Pancreas (tissue), 10 donors: ENCODE measurements at regions not wholly inside any gene's neighbourhood (a gene's known extent, or its start where the extent isn't known, plus 50 kb on each side); places are given as distances from the start of the nearest gene placed in this dataset.

ENCODE experiments used
- ATAC-seq, 4 donors: fragments of 200-7000 bp; cut with Tn5 transposase; one replicate each; pipeline versions ENCODE4 v1.8.0 to v1.9.1; 2020; ENCODE audit warnings: mild to moderate bottlenecking in 4 of 4, moderate library complexity in 4 of 4
- DNase-seq, 6 donors: peaks; one replicate each; pipeline ENCODE4 v3.0.0-alpha.2; 2020
- FAIRE-seq: peaks from 2 replicates; lab custom pipeline; 2012; peaks lifted over from hg19 to GRCh38; lab: Jason Lieb, UNC
- H3K27ac ChIP-seq, 4 donors: fragments of 200-600 bp; sonication (generic); 1 replicate in 3 of 4; 2 replicates in 1 of 4; pipeline versions ENCODE4 v1.5.0 to v1.8.0; 2020
- H3K27me3 ChIP-seq, 4 donors: fragments of 200-600 bp; one replicate each; pipeline ENCODE4 v1.8.0; 2021
- H3K36me3 ChIP-seq, 3 donors: fragments of 200-600 bp; sonication (generic) in 1 of 3; one replicate each; pipeline versions ENCODE4 v1.5.0 to v1.8.0; 2020 to 2021
- H3K4me1 ChIP-seq, 3 donors: fragments of 200-600 bp; one replicate each; pipeline ENCODE4 v1.8.0; 2021
- H3K4me3 ChIP-seq, 4 donors: fragments of 200-600 bp; sonication (generic) in 2 of 4; one replicate each; pipeline versions ENCODE4 v1.5.0 to v1.8.0; 2020 to 2021
- H3K9me3 ChIP-seq, 4 donors: fragments of 200-600 bp; one replicate each; pipeline ENCODE4 v1.8.0; 2021
- WGBS, 2 donors: extraction: QIAGEN DNeasy Blood & Tissue Kit; methylation state at CpG; one replicate each; pipeline ENCODE4 v1.1.7; 2013; 5-methylcytosine and 5-hydroxymethylcytosine counted together
- intact Hi-C, 3 donors: fragments of 100-400 bp; cut with DNase I; formaldehyde crosslinking; loops; one replicate each; pipeline versions ENCODE4 v1.11.1 to v1.14.2; 2022
- TF ChIP-seq, protein P1 (sequence below), 4 donors: fragments of 200-600 bp; sonication (generic) in 3 of 4; IDR thresholded peaks; one replicate each; pipeline versions ENCODE4 v1.5.0 to v1.8.0; 2021; ENCODE audit warnings: antibody characterized with exemption in 4 of 4
- donor health status: healthy with polysubstance abuse.
- donor health status: DM: no; HTN: no; CAD: no; lungs with moderate emphysema.
- donor health status: DM: no; HTN: no; CAD: no.
- donor health status: control.
- donor health status: control.
- donor health status: Bipolar disorder and iron deficiency.
- donor health status: DM: yes; HTN: yes; CAD: no.
- donor health status: DM: no; HTN: no; CAD: no.
- donor health status: DM: no; HTN: no; CAD: no.
- donor health status: DM: yes; HTN: yes; CAD: no.

DNA sequence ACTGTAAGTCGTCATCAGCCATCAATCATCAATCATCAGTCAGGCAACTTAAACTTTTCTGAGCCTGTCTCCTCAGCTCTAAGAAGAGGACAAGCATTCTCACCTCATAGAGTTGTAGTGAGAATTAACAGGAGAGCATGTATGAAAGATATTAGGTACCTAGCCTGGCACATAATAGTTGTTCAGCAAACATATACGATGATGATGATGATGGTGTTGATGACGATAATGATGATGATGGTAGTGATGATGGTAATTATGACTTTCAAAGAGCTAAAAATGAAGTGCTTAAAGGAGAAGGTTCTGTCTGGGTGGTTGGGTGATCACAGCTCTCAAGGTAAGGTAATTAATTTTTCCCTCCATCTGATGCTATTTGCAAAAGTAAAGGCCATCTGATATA is 55.1 kb upstream of the ADRB1 start:
- TF ChIP-seq, protein P1, sequence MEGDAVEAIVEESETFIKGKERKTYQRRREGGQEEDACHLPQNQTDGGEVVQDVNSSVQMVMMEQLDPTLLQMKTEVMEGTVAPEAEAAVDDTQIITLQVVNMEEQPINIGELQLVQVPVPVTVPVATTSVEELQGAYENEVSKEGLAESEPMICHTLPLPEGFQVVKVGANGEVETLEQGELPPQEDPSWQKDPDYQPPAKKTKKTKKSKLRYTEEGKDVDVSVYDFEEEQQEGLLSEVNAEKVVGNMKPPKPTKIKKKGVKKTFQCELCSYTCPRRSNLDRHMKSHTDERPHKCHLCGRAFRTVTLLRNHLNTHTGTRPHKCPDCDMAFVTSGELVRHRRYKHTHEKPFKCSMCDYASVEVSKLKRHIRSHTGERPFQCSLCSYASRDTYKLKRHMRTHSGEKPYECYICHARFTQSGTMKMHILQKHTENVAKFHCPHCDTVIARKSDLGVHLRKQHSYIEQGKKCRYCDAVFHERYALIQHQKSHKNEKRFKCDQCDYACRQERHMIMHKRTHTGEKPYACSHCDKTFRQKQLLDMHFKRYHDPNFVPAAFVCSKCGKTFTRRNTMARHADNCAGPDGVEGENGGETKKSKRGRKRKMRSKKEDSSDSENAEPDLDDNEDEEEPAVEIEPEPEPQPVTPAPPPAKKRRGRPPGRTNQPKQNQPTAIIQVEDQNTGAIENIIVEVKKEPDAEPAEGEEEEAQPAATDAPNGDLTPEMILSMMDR (IDR thresholded peaks at IDR 0.05), result no peak
- no peak for ATAC-seq
- Histone ChIP-seq H3K4me3 (no peak overlapping the region), H3K36me3 (no peaks in the 10 kb centered on the region), H3K9me3 (no peaks in the 10 kb centered on the region), H3K27ac (no peak overlapping the region), H3K4me1 (peaks cover 0 to 4% (median 0%) of the 10 kb centered on the region in 3 donors), H3K27me3 (no peaks in the 10 kb centered on the region)
- WGBS, 2 donors, result 89 to 94% methylated on average over 3 of the region's 3 CpGs
- intact Hi-C loops, result no loop called here
- DNase-seq, result no peak
- FAIRE-seq, result no peak

GRCh38 chr10:113991091-113991860 is 52.4 kb upstream of the ADRB1 start:
- H3K27me3 ChIP-seq, result no peaks in the 10 kb centered on the region

GRCh38 chr10:113992471-113993011 is 51.1 kb upstream of the ADRB1 start:
- FAIRE-seq (no peak), ATAC-seq (peak in 2 of 4 donors; percentile 24 to 33)

More at GRCh38 chr10:113991091-113991860, 52.4 kb upstream of the ADRB1 start:
- H3K9me3 ChIP-seq, result no peaks in the 10 kb centered on the region
- FAIRE-seq, result no peak
- no peak overlapping the region for H3K4me3 ChIP-seq
- DNase-seq, result no peak
- no peaks in the 10 kb centered on the region for H3K4me1 ChIP-seq
- H3K36me3 ChIP-seq, result no peaks in the 10 kb centered on the region
- 93 to 97% methylated on average over 11 of the region's 11 CpGs for WGBS, 2 donors
- ATAC-seq, result no peak
- intact Hi-C loops, result no loop called here
- TF ChIP-seq, protein P1 (IDR thresholded peaks at IDR 0.05), result no peak
- H3K27ac ChIP-seq, result no peak overlapping the region

GRCh38 chr10:113993489-113993991 is 50.1 kb upstream of the ADRB1 start:
- Histone ChIP-seq H3K9me3 (no peaks in the 10 kb centered on the region), H3K4me3 (no peak overlapping the region), H3K4me1 (peaks cover 0 to 11% (median 0%) of the 10 kb centered on the region in 3 donors), H3K27ac (no peak overlapping the region), H3K36me3 (no peaks in the 10 kb centered on the region), H3K27me3 (no peaks in the 10 kb centered on the region)
- 81 to 82% methylated on average over 3 of the region's 3 CpGs for WGBS, 2 donors
- no peak for DNase-seq
- ATAC-seq, result peak in 3 of 4 donors; percentile 42 to 50 (median 46)
- intact Hi-C loops, result no loop called here
- FAIRE-seq, result no peak
- TF ChIP-seq, protein P1 (IDR thresholded peaks at IDR 0.05), result no peak

More at GRCh38 chr10:113992471-113993011, 51.1 kb upstream of the ADRB1 start:
- TF ChIP-seq, protein P1 (IDR thresholded peaks at IDR 0.05), result no peak
- H3K27ac ChIP-seq, result no peak overlapping the region
- H3K36me3 ChIP-seq, result no peaks in the 10 kb centered on the region
- peaks cover 0 to 7% (median 0%) of the 10 kb centered on the region in 3 donors for H3K4me1 ChIP-seq
- intact Hi-C loops, result no loop called here
- no peaks in the 10 kb centered on the region for H3K9me3 ChIP-seq
- 73 to 74% methylated on average over 9 of the region's 9 CpGs for WGBS, 2 donors
- no peaks in the 10 kb centered on the region for H3K27me3 ChIP-seq
- H3K4me3 ChIP-seq, result no peak overlapping the region
- DNase-seq, result peak in 2 of 6 donors; percentile 12 to 17
